B cell (primary cell): ENCODE measurements at regions not wholly inside any gene's neighbourhood (a gene's known extent, or its start where the extent isn't known, plus 50 kb on each side); places are given as distances from the start of the nearest gene placed in this dataset.

ENCODE experiments used
- EZH2 ChIP-seq: IDR thresholded peaks from 2 replicates; pipeline ENCODE4 v1.6.1; 2012; ENCODE audit warnings: borderline replicate concordance, low read depth, mild to moderate bottlenecking, moderate library complexity, low read length; ENCODE audit not compliant: insufficient read depth, poor library complexity, severe bottlenecking
- TF ChIP-seq, protein P1 (sequence below): fragments of 200-600 bp; IDR thresholded peaks from one replicate; pipeline ENCODE4 v1.8.0; 2022; ENCODE audit warnings: antibody characterized with exemption, mild to moderate bottlenecking

DNA sequence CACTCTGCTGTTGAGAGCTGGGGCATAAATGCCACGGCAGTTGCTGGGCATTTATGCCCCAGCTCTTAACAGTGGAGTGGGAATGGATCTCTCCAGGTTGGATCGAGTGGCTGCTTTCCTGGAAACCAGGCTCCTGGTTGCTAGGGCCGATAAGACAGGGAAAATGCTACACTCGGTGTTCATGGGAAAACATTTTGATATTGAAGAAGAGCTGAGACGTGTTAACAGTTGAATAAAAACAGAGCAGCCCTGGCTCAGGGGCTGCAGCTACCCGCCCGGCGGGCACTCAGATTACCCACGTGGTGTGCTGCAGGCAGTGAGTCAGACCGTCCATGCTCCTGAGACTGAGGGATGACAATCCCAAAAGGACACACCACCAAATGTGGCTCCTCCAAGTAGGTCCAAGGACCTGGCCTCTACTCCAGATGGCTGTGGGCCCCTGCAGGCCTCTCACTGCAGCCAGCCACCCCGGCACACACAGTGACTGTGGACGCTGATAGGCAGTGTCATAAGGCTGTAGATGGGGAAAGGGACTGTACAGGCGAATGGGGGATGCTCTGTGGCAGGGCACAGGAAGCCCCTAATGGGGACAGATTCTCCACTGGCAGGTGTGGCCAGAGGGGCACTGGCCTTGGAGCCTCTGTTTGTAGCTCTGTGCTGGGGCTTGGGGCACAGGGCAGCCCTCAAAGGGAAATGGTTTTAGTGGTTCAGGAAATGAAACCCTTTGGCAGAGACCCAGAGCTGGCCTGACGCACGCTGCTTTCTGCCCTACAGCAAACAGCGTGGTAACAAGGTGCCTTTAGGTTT, 237.8 kb downstream of the LY86 start:
- TF ChIP-seq, protein P1, sequence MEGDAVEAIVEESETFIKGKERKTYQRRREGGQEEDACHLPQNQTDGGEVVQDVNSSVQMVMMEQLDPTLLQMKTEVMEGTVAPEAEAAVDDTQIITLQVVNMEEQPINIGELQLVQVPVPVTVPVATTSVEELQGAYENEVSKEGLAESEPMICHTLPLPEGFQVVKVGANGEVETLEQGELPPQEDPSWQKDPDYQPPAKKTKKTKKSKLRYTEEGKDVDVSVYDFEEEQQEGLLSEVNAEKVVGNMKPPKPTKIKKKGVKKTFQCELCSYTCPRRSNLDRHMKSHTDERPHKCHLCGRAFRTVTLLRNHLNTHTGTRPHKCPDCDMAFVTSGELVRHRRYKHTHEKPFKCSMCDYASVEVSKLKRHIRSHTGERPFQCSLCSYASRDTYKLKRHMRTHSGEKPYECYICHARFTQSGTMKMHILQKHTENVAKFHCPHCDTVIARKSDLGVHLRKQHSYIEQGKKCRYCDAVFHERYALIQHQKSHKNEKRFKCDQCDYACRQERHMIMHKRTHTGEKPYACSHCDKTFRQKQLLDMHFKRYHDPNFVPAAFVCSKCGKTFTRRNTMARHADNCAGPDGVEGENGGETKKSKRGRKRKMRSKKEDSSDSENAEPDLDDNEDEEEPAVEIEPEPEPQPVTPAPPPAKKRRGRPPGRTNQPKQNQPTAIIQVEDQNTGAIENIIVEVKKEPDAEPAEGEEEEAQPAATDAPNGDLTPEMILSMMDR, result no peak
- TF ChIP-seq EZH2, result no peak
